Upper lobe of left lung (tissue), 4 donors: ENCODE measurements at regions not wholly inside any gene's neighbourhood (a gene's known extent, or its start where the extent isn't known, plus 50 kb on each side); places are given as distances from the start of the nearest gene placed in this dataset.

Experiments
- CTCF ChIP-seq, 6 experiments: fragments of 450-650 bp in 4 of 6; fragments of 200-600 bp in 2 of 6; sonication (generic) in 2 of 6; IDR thresholded peaks; one replicate each; pipeline ENCODE4 v1.5.1; 2016 to 2019; ENCODE audit warnings: antibody characterized with exemption in 6 of 6
- EP300 ChIP-seq, 4 donors: sonication (generic); formaldehyde crosslinking; IDR thresholded peaks; one replicate each; pipeline ENCODE4 v1.5.1; 2017; ENCODE audit warnings: antibody characterized with exemption in 4 of 4, control low read depth in 2 of 4
- POLR2A ChIP-seq, 4 donors: fragments of 450-650 bp; IDR thresholded peaks; one replicate each; pipeline ENCODE4 v1.5.1; 2016 to 2017; ENCODE audit warnings: antibody characterized with exemption in 4 of 4, mild to moderate bottlenecking in 2 of 4

GRCh38 chr15:70343961-70344621 is 246.4 kb upstream of the TLE3 start:
- no peak for TF ChIP-seq CTCF (IDR thresholded peaks at IDR 0.05)
- TF ChIP-seq EP300 (IDR thresholded peaks at IDR 0.05) = no peak
- TF ChIP-seq POLR2A (IDR thresholded peaks at IDR 0.05) = no peak
